ENCODE measurements at regions not wholly inside any gene's neighbourhood (a gene's known extent, or its start where the extent isn't known, plus 50 kb on each side); places are given as distances from the start of the nearest gene placed in this dataset.

- CTCF ChIA-PET (ENCODE audit: partially characterized antibody): interaction anchor here (0.7 to 2.0 kb wide), 12 partner anchors 8 to 643 kb away, joined by 3 to 7 read pairs (median 4); no protein-coding TSS in a partner anchor
- no peak overlapping the region for H3K18ac ChIP-seq (ENCODE audit: extremely low read depth, low read length)
- no peaks in the 10 kb centered on the region for H4K20me1 ChIP-seq (replicated peaks in 1 of 2; ENCODE audit: control insufficient read depth in 1 of 2, insufficient read depth in 2 of 2, low read length in 2 of 2)
- no peak overlapping the region for H3K56ac ChIP-seq (replicated peaks; ENCODE audit: insufficient read length, low read depth, low read length)
- no peak overlapping the region for H4K91ac ChIP-seq (replicated peaks; ENCODE audit: insufficient read length, low read length)
- no peaks in the 10 kb centered on the region for H3K36me3 ChIP-seq (ENCODE audit: control insufficient read depth in 2 of 4, insufficient read depth in 4 of 4, low read length in 3 of 4)
- peak overlapping the region; percentile 83; the same call in 1 of the 2 replicates for H2AFZ ChIP-seq (ENCODE audit: low read length)
- no peak overlapping the region for H2BK120ac ChIP-seq (replicated peaks; ENCODE audit: low read depth, low read length)
- no peaks in the 10 kb centered on the region for H3K23me2 ChIP-seq (ENCODE audit: low read depth, low read length)
- no peak overlapping the region for H4K5ac ChIP-seq (ENCODE audit: insufficient read length, low read depth, low read length)
- H3K4me1 ChIP-seq (replicated peaks in 1 of 4; ENCODE audit: control insufficient read depth in 3 of 4, insufficient read depth in 4 of 4, low read length in 3 of 4): no peaks in the 10 kb centered on the region
- no peaks in the 10 kb centered on the region for H3K9me3 ChIP-seq (ENCODE audit: insufficient read depth in 2 of 2, low read depth in 1 of 2, low read length in 1 of 2)
- H3K23ac ChIP-seq (ENCODE audit: insufficient read length): no peak overlapping the region
- H2BK5ac ChIP-seq (ENCODE audit: low read depth, low read length): no peak overlapping the region
- no peak overlapping the region for H3K9ac ChIP-seq (replicated peaks in 1 of 4; ENCODE audit: extremely low read depth in 1 of 4, low read depth in 3 of 4, low read length in 3 of 4)
- FAIRE-seq (peak; percentile 50), DNase-seq (ENCODE audit: low read depth in 1 of 2, low spot score in 2 of 2) (no peak)
- TF ChIP-seq MAFK (IDR thresholded peaks at IDR 0.05; ENCODE audit: low read depth, low read length) (no peak), RAD21 (IDR thresholded peaks at IDR 0.05 in 1 of 2, conservative IDR thresholded peaks at IDR 0.05 in 1 of 2; ENCODE audit: low read depth in 2 of 2, low read length in 2 of 2) (peak in 1 of 2 experiments; percentile 33; a peak in 2 of 4 replicates), PHF8 (conservative IDR thresholded peaks at IDR 0.05; ENCODE audit: low read depth, low read length) (no peak), CTCF (IDR thresholded peaks at IDR 0.05; ENCODE audit: control extremely low read depth in 1 of 3, insufficient read depth in 1 of 3, low read depth in 1 of 3, low read length in 3 of 3) (peak; percentile 9 to 32 (median 23)), POLR2AphosphoS5 (IDR thresholded peaks at IDR 0.05; ENCODE audit: low read depth, low read length) (no peak)
- no peak overlapping the region for H3K4me3 ChIP-seq (ENCODE audit: extremely low read depth in 1 of 4, insufficient read depth in 2 of 4, low read depth in 3 of 4, low read length in 4 of 4)
- H3K79me2 ChIP-seq (ENCODE audit: control insufficient read depth in 1 of 2, insufficient read depth in 2 of 2, low read length in 2 of 2): no peaks in the 10 kb centered on the region
- H2AK5ac ChIP-seq (ENCODE audit: low read depth, low read length): no peak overlapping the region
- H2BK20ac ChIP-seq (ENCODE audit: low read length): no peak overlapping the region
- H3K79me1 ChIP-seq (ENCODE audit: low read depth, low read length): no peaks in the 10 kb centered on the region
- no peak overlapping the region for H4K8ac ChIP-seq (ENCODE audit: extremely low read depth, insufficient read depth, low read length)
- H3K27me3 ChIP-seq (replicated peaks in 1 of 4; ENCODE audit: control insufficient read depth in 3 of 4, extremely low read depth in 1 of 4, insufficient read depth in 3 of 4, low read length in 3 of 4): no peaks in the 10 kb centered on the region
- H3K14ac ChIP-seq (ENCODE audit: insufficient read length): no peak overlapping the region
- 84% methylated on average over 3 of the region's 3 CpGs; no CpG with 5 or more reads in 1 of the 2 experiments for WGBS, 2 experiments (ENCODE audit: extremely low coverage in 1 of 2, insufficient coverage in 1 of 2, insufficient read length in 1 of 2, insufficient replicate concordance in 2 of 2, low coverage in 1 of 2, low lambda C conversion rate in 2 of 2, missing lambda C conversion rate in 1 of 2)
- no peak overlapping the region for H2BK15ac ChIP-seq (ENCODE audit: low read length)
- no peak overlapping the region for H3K4me2 ChIP-seq (ENCODE audit: insufficient read depth in 1 of 2, low read depth in 2 of 2, low read length in 2 of 2)
- H2BK12ac ChIP-seq (ENCODE audit: low read depth, low read length): no peak overlapping the region
- H3K4ac ChIP-seq (replicated peaks; ENCODE audit: insufficient read length, low read depth, low read length): no peak overlapping the region
- POLR2A ChIA-PET (ENCODE audit: partially characterized antibody): interaction anchor here (0.7 kb wide), 1 partner anchor 1031 kb away, joined by 3 read pairs; no protein-coding TSS in a partner anchor
- no peak overlapping the region for H3K27ac ChIP-seq (ENCODE audit: low read depth, low read length)
Observed at GRCh38 chr13:85896516-85897450, 97.6 kb upstream of the SLITRK6 start.
